Glutamatergic neuron (in vitro differentiated cells): ENCODE measurements at regions not wholly inside any gene's neighbourhood (a gene's known extent, or its start where the extent isn't known, plus 50 kb on each side); places are given as distances from the start of the nearest gene placed in this dataset.

Experiments used
- DNase-seq: peaks from one replicate; pipeline ENCODE4 v3.0.0; 2022
- H3K27ac Mint-ChIP-seq: one replicate; pipeline ENCODE4 v1.8.0; 2020; ENCODE audit warnings: mild to moderate bottlenecking, mixed read lengths, inconsistent platforms; ENCODE audit not compliant: unreplicated experiment
- H3K27me3 Mint-ChIP-seq: one replicate; pipeline ENCODE4 v1.8.0; 2020; ENCODE audit warnings: mild to moderate bottlenecking, moderate library complexity, mixed read lengths, inconsistent platforms; ENCODE audit not compliant: unreplicated experiment
- H3K36me3 Mint-ChIP-seq: one replicate; pipeline ENCODE4 v1.8.0; 2020; ENCODE audit warnings: mild to moderate bottlenecking, mixed read lengths, inconsistent platforms; ENCODE audit not compliant: unreplicated experiment
- H3K4me1 Mint-ChIP-seq: one replicate; pipeline ENCODE4 v1.8.0; 2020; ENCODE audit warnings: mild to moderate bottlenecking, low read depth, mixed read lengths, inconsistent platforms; ENCODE audit not compliant: unreplicated experiment
- H3K4me3 Mint-ChIP-seq: one replicate; pipeline ENCODE4 v1.8.0; 2020; ENCODE audit warnings: mild to moderate bottlenecking, mixed read lengths, inconsistent platforms; ENCODE audit not compliant: unreplicated experiment
- H3K9me3 Mint-ChIP-seq: one replicate; pipeline ENCODE4 v1.8.0; 2020; ENCODE audit warnings: mild to moderate bottlenecking, moderate library complexity, mixed read lengths, inconsistent platforms; ENCODE audit not compliant: unreplicated experiment
- TF ChIP-seq, protein P1 (sequence below): fragments of 200-600 bp; sonication (generic); IDR thresholded peaks from one replicate; pipeline ENCODE4 v1.5.0; 2021; ENCODE audit not compliant: partially characterized antibody, unreplicated experiment

DNA sequence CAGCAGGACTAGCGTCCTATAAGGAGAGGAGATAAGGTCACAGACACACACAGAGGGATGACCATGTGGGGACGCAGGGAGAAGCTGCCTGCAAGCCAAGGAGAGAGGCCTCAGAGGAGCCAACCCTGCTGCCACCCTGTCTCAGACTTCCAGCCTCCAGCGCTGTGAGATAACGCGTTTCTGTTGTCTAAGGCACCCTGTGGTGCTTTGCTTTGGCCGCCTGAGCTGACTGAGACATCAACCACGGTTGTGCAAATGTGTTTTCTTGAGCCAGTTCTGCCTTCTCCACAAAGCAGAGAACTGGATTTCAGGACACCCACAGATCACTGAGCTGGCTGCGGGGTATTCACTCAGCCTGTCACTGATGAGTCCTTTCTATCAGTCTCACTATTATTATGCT is 149.1 kb downstream of the NXNL2 start:
- H3K9me3 Mint-ChIP-seq: peaks cover 3% of the 10 kb centered on the region
- no peak for DNase-seq
- peaks cover 7% of the 10 kb centered on the region for H3K4me1 Mint-ChIP-seq
- H3K27ac Mint-ChIP-seq: no peak overlapping the region
- no peak overlapping the region for H3K4me3 Mint-ChIP-seq
- TF ChIP-seq, protein P1, sequence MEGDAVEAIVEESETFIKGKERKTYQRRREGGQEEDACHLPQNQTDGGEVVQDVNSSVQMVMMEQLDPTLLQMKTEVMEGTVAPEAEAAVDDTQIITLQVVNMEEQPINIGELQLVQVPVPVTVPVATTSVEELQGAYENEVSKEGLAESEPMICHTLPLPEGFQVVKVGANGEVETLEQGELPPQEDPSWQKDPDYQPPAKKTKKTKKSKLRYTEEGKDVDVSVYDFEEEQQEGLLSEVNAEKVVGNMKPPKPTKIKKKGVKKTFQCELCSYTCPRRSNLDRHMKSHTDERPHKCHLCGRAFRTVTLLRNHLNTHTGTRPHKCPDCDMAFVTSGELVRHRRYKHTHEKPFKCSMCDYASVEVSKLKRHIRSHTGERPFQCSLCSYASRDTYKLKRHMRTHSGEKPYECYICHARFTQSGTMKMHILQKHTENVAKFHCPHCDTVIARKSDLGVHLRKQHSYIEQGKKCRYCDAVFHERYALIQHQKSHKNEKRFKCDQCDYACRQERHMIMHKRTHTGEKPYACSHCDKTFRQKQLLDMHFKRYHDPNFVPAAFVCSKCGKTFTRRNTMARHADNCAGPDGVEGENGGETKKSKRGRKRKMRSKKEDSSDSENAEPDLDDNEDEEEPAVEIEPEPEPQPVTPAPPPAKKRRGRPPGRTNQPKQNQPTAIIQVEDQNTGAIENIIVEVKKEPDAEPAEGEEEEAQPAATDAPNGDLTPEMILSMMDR: no peak
- peaks cover 18% of the 10 kb centered on the region for H3K36me3 Mint-ChIP-seq
- H3K27me3 Mint-ChIP-seq: peaks cover 4% of the 10 kb centered on the region

GRCh38 chr9:88684845-88685244 is 149.9 kb downstream of the NXNL2 start:
- DNase-seq: no peak
- TF ChIP-seq, protein P1: no peak
- Mint-ChIP-seq H3K4me3 (no peak overlapping the region), H3K4me1 (peaks cover 7% of the 10 kb centered on the region), H3K27me3 (peaks cover 4% of the 10 kb centered on the region), H3K9me3 (peaks cover 3% of the 10 kb centered on the region), H3K36me3 (peaks cover 18% of the 10 kb centered on the region), H3K27ac (no peak overlapping the region)

DNA sequence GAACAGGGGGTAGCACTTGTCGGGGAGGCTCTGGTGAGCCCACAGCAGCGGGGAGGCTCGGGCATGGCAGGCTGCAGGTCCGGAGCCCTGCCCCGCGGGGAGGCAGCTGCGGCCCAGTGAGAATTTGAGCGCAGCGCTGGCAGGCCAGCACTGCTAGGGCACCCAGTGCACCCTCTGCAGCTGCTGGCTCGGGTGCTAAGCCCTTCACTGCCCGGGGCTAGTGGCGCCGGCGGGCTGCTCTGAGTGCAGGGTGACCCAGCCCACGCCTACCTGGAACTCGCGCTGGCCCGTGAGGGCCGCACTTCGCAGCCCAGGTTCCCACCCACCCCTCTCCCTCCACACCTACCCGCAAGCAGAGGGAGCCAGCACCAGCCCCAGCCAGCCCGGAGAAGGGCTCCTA is 151.0 kb downstream of the NXNL2 start:
- DNase-seq: no peak
- H3K4me1 Mint-ChIP-seq: peaks cover under 1% of the 10 kb centered on the region
- H3K36me3 Mint-ChIP-seq: peaks cover 18% of the 10 kb centered on the region
- TF ChIP-seq, protein P1: no peak
- peaks cover 3% of the 10 kb centered on the region for H3K9me3 Mint-ChIP-seq
- H3K27me3 Mint-ChIP-seq: peaks cover 4% of the 10 kb centered on the region
- H3K4me3 Mint-ChIP-seq: no peak overlapping the region
- H3K27ac Mint-ChIP-seq: no peak overlapping the region

- no peak overlapping the region for H3K27ac Mint-ChIP-seq
Observed at GRCh38 chr9:88689509-88690298, 154.7 kb downstream of the NXNL2 start.

GRCh38 chr9:88690628-88691027 is 155.7 kb downstream of the NXNL2 start:
- H3K4me3 Mint-ChIP-seq: no peak overlapping the region
- H3K9me3 Mint-ChIP-seq: peaks cover 4% of the 10 kb centered on the region
- no peak for DNase-seq
- TF ChIP-seq, protein P1: no peak
- H3K36me3 Mint-ChIP-seq: peaks cover 13% of the 10 kb centered on the region
- H3K27ac Mint-ChIP-seq: no peak overlapping the region
- H3K27me3 Mint-ChIP-seq: peaks cover 2% of the 10 kb centered on the region
- H3K4me1 Mint-ChIP-seq: peaks cover 8% of the 10 kb centered on the region

More at GRCh38 chr9:88689509-88690298, 154.7 kb downstream of the NXNL2 start:
- Mint-ChIP-seq H3K4me1 (peaks cover 4% of the 10 kb centered on the region), H3K4me3 (no peak overlapping the region), H3K36me3 (peaks cover 19% of the 10 kb centered on the region), H3K27me3 (peaks cover 4% of the 10 kb centered on the region), H3K9me3 (peaks cover 7% of the 10 kb centered on the region)
- DNase-seq: no peak
- TF ChIP-seq, protein P1: no peak
